Bronchial epithelial cell (primary cell): ENCODE measurements at regions not wholly inside any gene's neighbourhood (a gene's known extent, or its start where the extent isn't known, plus 50 kb on each side); places are given as distances from the start of the nearest gene placed in this dataset.

Source experiments
- DNase-seq: peaks from one replicate; pipeline ENCODE4 v3.0.0-alpha.2; 2010; ENCODE audit warnings: low read depth
- FAIRE-seq: peaks from 2 replicates; lab custom pipeline; 2011; peaks lifted over from hg19 to GRCh38; lab: Jason Lieb, UNC
- H3K27me3 ChIP-seq: 2 replicates; pipeline ENCODE4 v1.5.1; 2011; ENCODE audit warnings: low read length; ENCODE audit not compliant: control insufficient read depth, insufficient read depth
- H3K36me3 ChIP-seq: 2 replicates; pipeline ENCODE4 v1.5.1; 2011; ENCODE audit warnings: low read length; ENCODE audit not compliant: control insufficient read depth, insufficient read depth
- H3K4me3 ChIP-seq: 2 replicates; pipeline ENCODE4 v1.5.1; 2011; ENCODE audit warnings: mild to moderate bottlenecking, low read depth, low read length, control low read depth
- TF ChIP-seq, protein P1 (sequence below): IDR thresholded peaks from 2 replicates; pipeline ENCODE4 v1.5.1; 2011; ENCODE audit warnings: mild to moderate bottlenecking, moderate library complexity, low read length, control low read depth, inconsistent platforms; ENCODE audit not compliant: insufficient read depth, severe bottlenecking

- Histone ChIP-seq H3K36me3 (no peaks in the 10 kb centered on the region), H3K4me3 (no peak overlapping the region), H3K27me3 (no peaks in the 10 kb centered on the region)
- FAIRE-seq (peak; percentile 43), DNase-seq (peak; percentile 97)
- TF ChIP-seq, protein P1, sequence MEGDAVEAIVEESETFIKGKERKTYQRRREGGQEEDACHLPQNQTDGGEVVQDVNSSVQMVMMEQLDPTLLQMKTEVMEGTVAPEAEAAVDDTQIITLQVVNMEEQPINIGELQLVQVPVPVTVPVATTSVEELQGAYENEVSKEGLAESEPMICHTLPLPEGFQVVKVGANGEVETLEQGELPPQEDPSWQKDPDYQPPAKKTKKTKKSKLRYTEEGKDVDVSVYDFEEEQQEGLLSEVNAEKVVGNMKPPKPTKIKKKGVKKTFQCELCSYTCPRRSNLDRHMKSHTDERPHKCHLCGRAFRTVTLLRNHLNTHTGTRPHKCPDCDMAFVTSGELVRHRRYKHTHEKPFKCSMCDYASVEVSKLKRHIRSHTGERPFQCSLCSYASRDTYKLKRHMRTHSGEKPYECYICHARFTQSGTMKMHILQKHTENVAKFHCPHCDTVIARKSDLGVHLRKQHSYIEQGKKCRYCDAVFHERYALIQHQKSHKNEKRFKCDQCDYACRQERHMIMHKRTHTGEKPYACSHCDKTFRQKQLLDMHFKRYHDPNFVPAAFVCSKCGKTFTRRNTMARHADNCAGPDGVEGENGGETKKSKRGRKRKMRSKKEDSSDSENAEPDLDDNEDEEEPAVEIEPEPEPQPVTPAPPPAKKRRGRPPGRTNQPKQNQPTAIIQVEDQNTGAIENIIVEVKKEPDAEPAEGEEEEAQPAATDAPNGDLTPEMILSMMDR, result no peak
These were observed 369.7 kb upstream of the TRIB2 start for GRCh38 chr2:12347066-12347493.

GRCh38 chr2:12348216-12348615 lies 368.5 kb upstream of the TRIB2 start:
- TF ChIP-seq, protein P1, result no peak
- Histone ChIP-seq H3K4me3 (no peak overlapping the region), H3K27me3 (no peaks in the 10 kb centered on the region), H3K36me3 (no peaks in the 10 kb centered on the region)
- DNase-seq, result peak; percentile 89
- no peak for FAIRE-seq

GRCh38 chr2:12350821-12351220 lies 365.9 kb upstream of the TRIB2 start:
- Histone ChIP-seq H3K4me3 (no peak overlapping the region), H3K36me3 (no peaks in the 10 kb centered on the region), H3K27me3 (no peaks in the 10 kb centered on the region)
- no peak for DNase-seq
- TF ChIP-seq, protein P1, result no peak
- FAIRE-seq, result no peak

- Histone ChIP-seq H3K4me3 (no peak overlapping the region), H3K27me3 (no peaks in the 10 kb centered on the region), H3K36me3 (no peaks in the 10 kb centered on the region)
- FAIRE-seq (no peak), DNase-seq (no peak)
- TF ChIP-seq, protein P1, result no peak
These were observed 363.8 kb upstream of the TRIB2 start for GRCh38 chr2:12352889-12353288.

- TF ChIP-seq, protein P1, result no peak
- FAIRE-seq (no peak), DNase-seq (no peak)
- H3K4me3 ChIP-seq, result no peak overlapping the region
- H3K36me3 ChIP-seq, result no peaks in the 10 kb centered on the region
- H3K27me3 ChIP-seq, result no peaks in the 10 kb centered on the region
These were observed 355.2 kb upstream of the TRIB2 start for GRCh38 chr2:12361506-12361905.

GRCh38 chr2:12363138-12363537 lies 353.6 kb upstream of the TRIB2 start:
- FAIRE-seq (no peak), DNase-seq (no peak)
- TF ChIP-seq, protein P1, result no peak
- Histone ChIP-seq H3K4me3 (no peak overlapping the region), H3K36me3 (no peaks in the 10 kb centered on the region), H3K27me3 (no peaks in the 10 kb centered on the region)
